NCI-H82 treated with DMSO at 0.1 percent for 48 hours (cell line): ENCODE measurements at regions not wholly inside any gene's neighbourhood (a gene's known extent, or its start where the extent isn't known, plus 50 kb on each side); places are given as distances from the start of the nearest gene placed in this dataset.
A peak's percentile ranks its signal among the peaks of the same experiment; 100 is the strongest.
"Not testable (repeated sequence)": the region's sequence is repeated elsewhere in the genome, so short reads cannot be mapped to it uniquely, and the experiment has no call there.

Source experiments
- DNase-seq: peaks from one replicate; lab custom pipeline; 2025; ENCODE audit not compliant: unreplicated experiment; lab: John Stamatoyannopoulos, UW

GRCh38 chrX:148080593-148080992, 99.5 kb downstream of the FMR1NB start:
- no peak for DNase-seq

- no peak for DNase-seq
These were observed 103.5 kb downstream of the FMR1NB start for GRCh38 chrX:148084611-148085010.

- no peak for DNase-seq
These were observed 139.0 kb downstream of the FMR1NB start for GRCh38 chrX:148120151-148120550.

- DNase-seq, result no peak
These were observed 140.0 kb downstream of the FMR1NB start for GRCh38 chrX:148120999-148121623.

- DNase-seq, result not testable (repeated sequence)
These were observed 147.9 kb downstream of the FMR1NB start for GRCh38 chrX:148128872-148129505.

GRCh38 chrX:148133105-148133725, 152.1 kb downstream of the FMR1NB start:
- DNase-seq, result peak; percentile 46

- no peak for DNase-seq
These were observed 153.4 kb downstream of the FMR1NB start for GRCh38 chrX:148134578-148134977.

GRCh38 chrX:148135738-148136137, 154.6 kb downstream of the FMR1NB start:
- DNase-seq, result no peak

GRCh38 chrX:148146121-148146520, 165.0 kb downstream of the FMR1NB start:
- DNase-seq, result peak; percentile 37

GRCh38 chrX:148156986-148157385, 175.8 kb downstream of the FMR1NB start:
- no peak for DNase-seq

GRCh38 chrX:148159796-148160195, 178.7 kb downstream of the FMR1NB start:
- no peak for DNase-seq

- no peak for DNase-seq
These were observed 180.6 kb downstream of the FMR1NB start for GRCh38 chrX:148161701-148162100.

GRCh38 chrX:148185631-148186030, 204.5 kb downstream of the FMR1NB start:
- no peak for DNase-seq

GRCh38 chrX:148192547-148192946, 211.4 kb downstream of the FMR1NB start:
- DNase-seq, result no peak

- DNase-seq, result no peak
These were observed 212.6 kb downstream of the FMR1NB start for GRCh38 chrX:148193759-148194158.

GRCh38 chrX:148203531-148203930, 222.4 kb downstream of the FMR1NB start:
- DNase-seq, result no peak

- DNase-seq, result no peak
These were observed 223.1 kb downstream of the FMR1NB start for GRCh38 chrX:148204195-148204594.

- DNase-seq, result no peak
These were observed 233.6 kb downstream of the FMR1NB start for GRCh38 chrX:148214786-148215185.

GRCh38 chrX:148215726-148216125, 234.6 kb downstream of the FMR1NB start:
- DNase-seq, result no peak

GRCh38 chrX:148223361-148223760, 242.2 kb downstream of the FMR1NB start:
- no peak for DNase-seq

GRCh38 chrX:148228521-148228920, 247.4 kb downstream of the FMR1NB start:
- DNase-seq, result no peak

GRCh38 chrX:148229801-148230303, 248.7 kb downstream of the FMR1NB start:
- DNase-seq, result no peak
